GM19043 (cell line): ENCODE measurements at regions not wholly inside any gene's neighbourhood (a gene's known extent, or its start where the extent isn't known, plus 50 kb on each side); places are given as distances from the start of the nearest gene placed in this dataset.

Source experiments
- ATAC-seq: cut with Tn5 transposase; IDR thresholded peaks from one replicate; pipeline ENCODE4 v1.9.1; 2021; ENCODE audit warnings: low read depth; ENCODE audit not compliant: unreplicated experiment

DNA sequence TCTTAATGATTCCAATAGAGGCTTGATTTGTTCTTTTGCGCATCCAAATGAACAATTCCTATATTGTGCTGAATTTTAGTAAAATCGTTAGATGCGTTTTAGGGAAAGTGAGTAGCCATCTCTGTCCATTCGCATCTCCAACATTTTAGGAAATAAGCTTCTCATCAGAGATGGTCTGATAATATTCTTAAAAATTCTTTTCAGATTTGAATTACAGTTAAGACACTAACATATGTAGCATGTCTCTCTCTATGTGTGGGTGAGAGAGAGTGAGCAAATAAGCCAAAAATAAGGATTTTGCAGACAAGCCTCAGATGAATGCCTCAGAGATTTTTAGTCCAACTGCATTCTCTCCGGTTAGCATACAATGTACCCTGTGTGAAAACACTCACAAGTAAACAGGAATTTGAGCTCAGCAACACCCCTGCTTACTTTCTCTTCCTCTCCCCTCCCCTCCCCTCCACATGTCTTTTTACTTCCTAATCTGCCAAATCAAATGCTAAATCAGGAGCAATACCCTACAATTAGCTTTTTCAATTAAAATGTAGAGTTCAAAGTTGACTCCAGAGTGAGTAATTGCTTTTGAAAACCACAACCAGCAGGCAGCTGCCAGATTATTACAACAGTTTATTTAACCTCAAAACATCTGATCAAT, 354.4 kb downstream of the CRPPA start:
- ATAC-seq: no peak

DNA sequence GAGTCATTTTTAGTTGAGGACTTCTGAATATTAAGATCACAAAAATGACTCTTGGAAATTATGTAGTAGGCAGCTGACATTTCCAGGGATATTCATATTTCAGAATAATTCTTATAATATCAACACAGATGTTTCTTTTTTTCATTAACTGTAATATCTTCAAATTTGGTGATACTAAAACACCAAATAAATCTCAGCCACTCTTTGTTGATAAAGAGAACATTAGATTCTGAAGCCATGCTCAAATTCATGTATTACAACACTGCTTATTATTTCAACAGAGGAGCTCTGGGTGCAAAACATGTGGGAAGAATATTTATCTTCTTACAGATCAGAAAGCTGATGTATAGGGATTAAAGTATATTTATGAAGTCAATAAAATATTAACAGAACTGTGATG, 355.4 kb downstream of the CRPPA start:
- ATAC-seq: no peak

DNA sequence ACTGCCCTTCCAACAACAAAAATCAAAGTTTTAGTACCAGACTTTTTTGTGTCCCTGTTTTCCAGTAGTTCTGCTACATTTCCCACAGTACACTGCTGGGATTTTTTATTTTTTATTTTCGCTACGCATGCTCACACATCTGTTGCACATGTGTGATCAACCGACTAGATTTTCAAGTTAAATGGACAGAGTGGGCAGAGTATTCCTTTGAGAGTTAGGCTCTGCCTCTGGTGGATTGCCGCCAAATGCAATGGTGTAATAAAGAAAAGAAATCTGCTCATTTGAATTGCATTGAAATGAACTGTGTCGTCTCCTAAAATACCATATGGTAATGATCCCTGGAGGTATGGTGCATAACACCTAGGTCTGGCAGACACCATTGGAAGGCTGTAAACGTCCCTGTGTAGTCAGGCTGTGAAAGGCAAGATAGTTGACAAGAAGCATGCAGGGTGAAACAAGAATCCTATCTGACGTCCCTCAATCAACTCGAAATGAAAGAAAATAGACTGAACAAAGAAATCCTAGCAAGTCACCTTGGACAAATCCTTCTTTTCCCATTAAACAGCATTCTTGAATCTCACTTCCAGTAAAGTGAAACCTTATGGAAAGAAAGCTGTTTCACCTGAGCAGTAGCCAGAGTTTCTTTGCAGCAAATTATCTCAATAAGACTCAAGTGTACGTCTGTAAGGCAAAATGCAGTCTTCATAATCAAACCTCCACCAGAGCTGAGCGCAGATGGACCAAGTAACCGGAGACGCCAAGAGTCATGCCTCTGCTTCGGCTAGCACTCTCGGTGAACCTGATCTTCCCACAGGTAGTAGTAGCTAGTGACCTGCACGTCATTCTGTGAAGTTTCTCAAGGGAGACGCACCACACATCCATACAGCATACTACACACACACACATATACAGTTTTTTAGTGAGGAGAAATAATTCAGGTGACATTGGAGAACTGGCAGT, 357.3 kb downstream of the CRPPA start:
- no peak for ATAC-seq

DNA sequence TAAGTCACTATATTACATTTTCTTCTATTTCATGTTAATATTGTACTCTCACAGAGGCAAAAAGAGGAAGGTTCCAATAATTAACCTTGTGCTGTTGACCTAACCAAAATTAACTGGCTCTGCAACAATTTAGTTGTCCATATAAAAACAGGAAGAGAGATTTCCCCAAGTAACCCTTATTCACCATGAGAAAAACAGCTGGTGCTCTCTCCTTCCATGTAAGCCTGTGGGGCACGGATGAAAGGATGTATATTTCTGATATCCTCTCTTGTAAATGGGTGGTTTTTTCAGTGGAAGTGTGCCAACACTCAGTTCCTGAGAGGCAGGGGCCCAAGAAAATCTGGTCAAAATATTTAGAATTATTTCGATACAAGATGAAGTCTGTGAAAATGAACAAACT, 358.1 kb downstream of the CRPPA start:
- ATAC-seq: no peak

DNA sequence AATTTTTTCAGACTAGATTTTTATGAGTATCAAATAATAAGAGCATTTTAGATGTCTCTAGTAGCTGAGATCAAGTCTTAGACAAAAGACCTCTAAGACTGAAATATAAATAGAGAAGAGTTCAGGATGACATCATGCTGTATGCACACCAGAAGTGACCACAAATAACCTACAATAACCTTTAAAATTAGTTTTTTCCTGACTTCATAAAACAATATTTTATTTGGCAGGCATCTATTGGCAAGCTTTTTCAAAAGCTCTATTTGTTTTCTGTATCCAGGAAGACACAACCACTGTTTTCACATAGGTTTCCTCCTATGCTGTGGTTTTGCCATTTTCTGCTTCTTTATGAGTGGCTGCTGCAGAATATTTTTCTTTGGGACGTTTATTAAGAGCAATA, 359.1 kb downstream of the CRPPA start:
- no peak for ATAC-seq

DNA sequence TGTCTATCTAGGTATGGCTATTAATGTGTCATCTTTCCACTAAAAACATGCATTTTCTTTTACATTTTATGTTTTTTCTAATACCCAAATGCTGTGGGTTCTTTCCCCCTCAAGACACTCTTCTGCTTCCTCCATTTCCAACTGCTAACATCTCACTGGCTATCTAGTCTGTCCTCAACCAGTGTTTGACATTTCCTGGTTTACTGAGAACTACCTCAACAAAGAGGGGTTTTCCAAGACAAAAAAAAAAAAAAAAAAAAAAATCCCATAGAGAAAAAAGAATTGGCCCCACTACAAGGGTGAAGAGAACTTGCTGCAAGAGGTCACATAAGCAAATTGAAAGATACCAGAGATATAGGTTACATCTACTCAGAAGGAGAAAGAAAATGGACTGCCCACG, 359.7 kb downstream of the CRPPA start:
- ATAC-seq: no peak

DNA sequence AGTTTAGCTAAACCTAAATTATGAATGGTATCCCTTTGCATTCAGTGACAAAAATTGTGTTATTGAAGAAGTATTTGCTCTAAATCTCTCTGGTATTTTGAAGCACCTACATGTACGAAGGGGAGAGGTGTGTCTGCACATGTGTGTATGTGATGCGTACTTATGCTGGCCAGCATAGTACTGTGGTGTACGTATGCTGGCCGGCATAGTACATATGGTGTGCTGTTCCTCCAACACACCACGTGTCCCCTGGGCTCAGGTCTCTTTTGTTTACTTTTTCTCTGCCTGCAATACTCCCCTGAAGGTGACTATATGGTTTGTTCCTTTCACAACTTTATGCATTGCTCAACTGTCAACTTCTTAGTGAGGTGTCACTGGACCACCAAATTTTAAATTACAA, 360.3 kb downstream of the CRPPA start:
- no peak for ATAC-seq

DNA sequence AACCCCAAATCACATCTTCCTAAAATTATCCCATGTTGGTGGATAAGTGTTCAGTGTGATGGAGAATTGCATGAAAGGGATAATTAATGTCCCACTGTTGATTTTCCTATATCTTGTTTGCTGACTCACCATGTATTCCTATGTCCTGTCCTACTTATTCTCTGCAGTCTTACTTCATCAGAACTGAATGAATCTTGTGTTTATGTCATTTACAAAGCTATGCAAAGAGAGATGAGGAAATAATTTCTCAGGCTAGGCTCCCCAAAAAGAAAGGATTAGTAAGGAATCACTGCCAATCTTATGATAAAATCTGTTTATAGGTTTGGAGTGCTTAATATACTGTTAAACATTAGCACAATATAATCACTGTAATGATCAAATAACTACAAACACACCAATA, 360.8 kb downstream of the CRPPA start:
- ATAC-seq: no peak

DNA sequence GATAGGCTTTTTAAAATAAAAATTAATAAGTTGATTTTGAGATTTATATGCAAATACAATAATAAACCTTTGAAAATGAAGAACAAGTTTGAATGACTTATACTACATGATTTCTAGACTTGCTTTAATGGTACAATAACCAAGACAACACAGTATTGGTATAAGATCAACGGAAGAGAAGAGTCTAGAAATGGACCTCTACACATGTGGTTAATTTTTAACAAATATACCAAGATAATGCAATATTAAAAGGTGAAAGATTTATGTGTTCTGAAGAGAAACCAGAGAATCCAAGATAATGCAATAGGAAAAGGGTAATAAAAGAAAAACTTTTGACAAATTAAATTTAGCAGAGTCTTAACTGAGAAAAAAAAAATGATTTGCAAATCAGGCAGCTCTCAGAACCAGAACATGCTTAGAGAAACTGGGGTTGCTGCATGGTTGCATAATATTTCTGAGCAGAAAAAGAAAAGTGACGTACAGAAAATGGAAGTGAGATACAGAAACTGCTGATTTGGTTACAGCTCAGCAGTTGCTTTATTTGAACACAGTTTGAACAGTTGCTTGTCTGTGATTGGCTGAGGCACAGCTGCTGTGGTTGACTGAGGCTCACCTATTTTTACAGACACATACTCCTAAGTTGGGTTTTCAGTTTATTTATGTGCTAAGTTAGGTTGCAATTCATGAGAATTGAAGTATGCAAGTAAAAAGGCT, 365.9 kb downstream of the CRPPA start:
- ATAC-seq: no peak

DNA sequence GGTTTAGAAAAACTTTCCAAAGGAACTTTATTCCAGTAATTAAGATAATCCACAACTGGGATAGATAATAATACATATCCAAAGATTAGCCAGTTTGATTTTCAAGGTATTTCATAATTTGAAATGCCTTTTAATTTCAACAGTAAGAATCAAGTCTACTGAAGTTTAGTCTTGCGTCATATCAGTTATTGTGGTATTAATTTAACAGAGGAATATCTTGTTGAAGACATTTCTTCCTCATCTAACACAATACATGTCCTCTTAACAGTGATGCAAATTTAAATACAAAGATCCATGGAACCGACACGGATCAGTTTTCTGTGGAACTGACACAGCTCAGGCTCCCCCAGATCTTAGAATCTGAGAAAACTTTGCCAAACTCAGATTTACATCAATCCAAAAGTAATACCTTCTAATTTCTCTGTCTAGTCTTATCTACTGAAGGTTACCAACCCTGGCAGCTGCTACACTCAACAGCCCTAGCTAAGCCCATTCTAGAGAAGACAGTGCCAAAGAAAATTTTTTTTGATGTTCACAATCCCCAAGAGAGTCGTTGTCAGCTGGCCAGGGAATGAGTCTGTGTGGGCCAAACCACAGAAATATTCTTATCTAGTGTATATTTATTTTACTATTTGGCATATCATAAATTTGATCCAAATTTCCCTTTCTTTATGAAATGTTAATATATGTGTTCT, 365.2 kb upstream of the MEOX2 start:
- ATAC-seq: no peak

DNA sequence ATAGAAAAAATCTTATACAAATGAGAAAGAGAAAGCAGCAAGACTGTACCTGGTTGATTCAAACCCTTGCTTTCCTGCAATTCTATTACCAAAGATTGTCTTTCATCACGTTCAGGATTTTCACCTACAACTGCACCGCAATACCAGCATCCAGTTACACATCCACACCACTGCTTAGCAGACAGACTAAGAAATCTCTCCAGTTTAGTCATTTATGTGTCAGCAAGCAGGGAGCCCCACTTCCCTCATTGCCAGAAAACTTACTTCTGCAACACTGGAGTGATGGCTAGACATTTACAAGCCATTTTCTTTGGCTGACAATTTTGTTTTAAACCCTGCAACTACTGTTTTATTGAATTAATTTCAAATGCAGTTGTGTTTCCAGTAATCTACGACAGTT, 359.6 kb upstream of the MEOX2 start:
- ATAC-seq: no peak

DNA sequence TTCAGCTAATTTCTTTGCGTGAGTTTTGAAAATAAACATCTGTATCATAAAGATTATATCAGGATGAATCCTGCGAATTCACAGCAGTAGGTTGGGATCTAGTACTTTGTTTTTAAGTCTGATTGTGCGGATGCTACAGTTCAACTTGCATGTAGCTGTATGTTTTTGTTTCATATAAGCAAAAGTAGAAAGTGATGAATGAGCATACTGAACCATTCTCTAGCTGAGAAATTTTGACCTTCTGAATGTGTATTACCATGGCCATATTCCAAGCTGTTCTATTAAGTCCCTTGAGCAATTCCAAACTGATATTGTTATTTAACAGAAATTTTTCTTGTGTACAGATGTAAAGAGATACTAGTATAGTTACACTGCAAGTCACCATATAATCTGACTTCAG, 358.8 kb upstream of the MEOX2 start:
- no peak for ATAC-seq

DNA sequence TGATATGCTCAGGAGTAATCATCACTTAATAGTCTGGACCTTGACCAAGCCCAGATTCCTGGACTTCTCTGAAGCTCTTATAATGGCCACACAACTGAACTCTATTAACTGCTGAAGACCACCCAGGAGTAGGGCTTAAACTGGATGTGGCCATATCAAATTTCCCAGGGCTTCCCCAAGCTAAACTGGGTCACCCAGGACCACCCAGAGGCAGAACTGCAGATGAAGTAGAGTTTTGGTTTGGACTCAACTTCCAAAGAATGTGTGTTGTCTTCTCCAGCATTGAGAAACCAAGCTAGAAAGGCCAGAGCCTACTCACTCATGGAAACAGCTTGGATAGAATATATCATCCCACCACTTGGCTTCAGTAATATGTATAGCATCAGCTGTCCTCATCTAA, 358.2 kb upstream of the MEOX2 start:
- ATAC-seq: no peak

DNA sequence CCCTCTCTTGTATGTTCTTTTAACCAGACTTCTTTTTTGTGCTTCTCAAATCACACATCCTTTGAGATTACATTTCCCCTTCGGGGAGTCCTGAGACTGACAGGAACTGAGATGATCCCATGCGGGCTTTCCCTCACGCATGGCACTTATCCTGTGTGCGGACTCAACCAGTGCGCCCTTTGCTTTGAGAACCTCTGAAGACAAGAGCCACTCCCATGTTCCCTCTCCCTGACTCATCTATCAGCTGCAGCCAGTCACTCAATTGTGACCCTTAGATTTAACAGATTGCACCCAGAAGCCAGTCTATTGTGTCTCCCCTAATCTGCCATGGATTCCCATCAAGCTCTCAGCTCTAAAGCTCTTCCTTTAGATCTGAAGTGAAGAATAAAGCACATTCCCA, 353.9 kb upstream of the MEOX2 start:
- ATAC-seq: no peak

DNA sequence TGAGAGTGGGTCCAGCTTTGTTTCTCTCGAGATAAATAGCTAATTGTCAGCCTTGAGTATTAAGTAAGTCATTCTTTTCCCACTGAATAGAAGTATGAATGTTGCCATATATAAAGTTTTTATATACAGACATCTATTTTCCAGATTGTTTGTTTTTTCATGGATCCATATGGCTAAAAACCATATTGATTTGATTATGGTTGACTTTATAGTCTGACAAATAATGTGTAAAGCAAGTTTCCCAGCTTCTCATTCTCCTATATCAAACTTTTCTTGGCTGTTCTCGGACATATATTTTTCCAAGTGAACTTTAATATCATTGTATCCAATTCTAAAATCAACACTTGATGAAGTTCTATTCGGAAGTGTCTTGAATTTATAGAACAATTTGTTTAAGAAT, 352.4 kb upstream of the MEOX2 start:
- ATAC-seq: no peak

DNA sequence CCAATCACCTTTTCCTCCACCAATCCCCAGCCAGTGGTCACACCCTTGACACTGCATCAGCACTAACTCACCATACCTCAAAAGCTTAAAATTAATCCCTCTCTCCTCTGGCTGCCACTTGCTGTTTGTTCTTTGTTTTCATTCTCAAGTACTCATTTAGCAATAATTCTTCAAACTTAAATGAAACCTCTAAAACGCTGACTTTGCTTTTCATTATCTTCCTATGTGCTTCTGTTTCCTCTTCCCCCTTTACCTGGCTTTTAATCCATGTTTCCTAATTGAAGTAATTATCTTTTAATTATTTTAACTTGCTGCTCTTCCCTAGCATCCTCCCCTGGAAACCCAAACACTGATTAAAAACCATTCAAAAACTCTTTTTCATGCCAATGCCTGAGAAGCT, 348.9 kb upstream of the MEOX2 start:
- ATAC-seq: no peak

DNA sequence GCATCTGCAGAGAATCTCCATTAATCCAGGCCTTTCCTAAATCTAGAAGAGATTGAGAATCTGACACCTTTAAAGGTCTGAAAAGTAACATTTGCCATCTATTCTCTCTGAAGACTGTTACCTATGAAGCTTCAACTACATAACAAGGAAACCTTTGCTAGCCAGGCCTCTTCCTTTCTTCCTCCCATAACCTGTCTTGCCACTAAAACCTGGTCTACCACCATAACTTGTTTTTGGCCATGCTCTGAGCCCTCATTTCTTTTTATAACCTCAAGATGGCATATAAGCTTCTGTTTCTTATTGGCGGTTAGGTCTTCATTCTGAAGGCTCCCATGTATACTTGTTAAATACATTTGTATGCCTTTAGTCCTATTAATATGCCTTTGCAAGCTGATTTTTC, 348.4 kb upstream of the MEOX2 start:
- no peak for ATAC-seq

DNA sequence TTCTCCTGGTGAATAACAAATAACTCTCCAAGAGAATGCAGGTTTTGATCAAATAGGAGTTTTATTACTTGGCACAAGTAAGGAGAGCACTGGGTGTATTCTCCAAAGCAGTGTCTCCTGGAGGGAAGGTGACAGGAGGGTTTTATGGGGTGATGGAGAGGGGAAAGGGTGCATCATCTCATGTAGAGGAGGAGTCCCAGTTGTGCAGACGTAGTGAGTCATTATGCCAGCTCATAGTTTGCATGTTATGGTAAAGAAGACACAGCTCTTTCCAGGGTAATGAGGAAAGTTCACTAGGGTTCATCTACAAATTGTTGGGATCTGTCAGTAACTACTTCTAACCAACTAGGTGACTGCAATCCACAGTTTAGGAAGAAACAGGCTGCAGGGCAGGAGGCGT, 347.9 kb upstream of the MEOX2 start:
- ATAC-seq: no peak

DNA sequence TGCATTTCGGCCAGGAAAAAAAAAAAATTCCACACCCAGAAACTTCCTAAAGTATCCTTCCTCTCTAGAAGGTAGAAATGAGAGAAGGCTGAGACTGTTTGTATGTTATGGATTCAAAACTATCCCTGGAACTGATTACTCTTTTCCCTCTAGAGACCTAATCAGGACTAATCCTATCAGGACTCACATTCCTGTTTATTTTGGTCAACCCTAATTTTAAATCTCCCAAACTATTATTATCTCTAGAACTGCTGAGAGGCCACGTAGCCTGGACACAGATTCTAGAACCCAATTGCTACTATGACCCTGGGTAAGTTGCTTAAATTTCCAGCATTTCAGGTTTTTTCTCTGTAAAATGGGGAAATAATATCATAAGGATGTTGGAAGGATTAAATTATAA, 346.8 kb upstream of the MEOX2 start:
- ATAC-seq: no peak

DNA sequence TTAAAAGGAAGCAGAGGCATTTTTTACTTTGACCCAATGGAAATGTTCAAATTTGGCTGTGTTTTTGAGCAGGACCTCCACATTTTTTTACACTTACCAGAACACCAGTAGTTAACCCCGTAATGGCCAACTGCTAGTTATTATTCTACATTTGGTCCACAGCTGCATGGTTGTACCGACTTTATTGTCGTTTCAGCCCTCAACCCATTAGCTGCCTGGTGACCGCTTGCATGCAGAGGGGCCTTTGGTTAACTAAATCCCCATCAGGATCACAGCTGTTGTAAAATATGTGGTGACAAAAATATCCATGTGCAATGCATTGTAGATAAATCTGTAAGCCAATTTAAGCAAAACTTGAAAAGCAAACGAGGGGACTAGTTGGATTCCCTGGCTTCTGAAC, 342.2 kb upstream of the MEOX2 start:
- no peak for ATAC-seq

DNA sequence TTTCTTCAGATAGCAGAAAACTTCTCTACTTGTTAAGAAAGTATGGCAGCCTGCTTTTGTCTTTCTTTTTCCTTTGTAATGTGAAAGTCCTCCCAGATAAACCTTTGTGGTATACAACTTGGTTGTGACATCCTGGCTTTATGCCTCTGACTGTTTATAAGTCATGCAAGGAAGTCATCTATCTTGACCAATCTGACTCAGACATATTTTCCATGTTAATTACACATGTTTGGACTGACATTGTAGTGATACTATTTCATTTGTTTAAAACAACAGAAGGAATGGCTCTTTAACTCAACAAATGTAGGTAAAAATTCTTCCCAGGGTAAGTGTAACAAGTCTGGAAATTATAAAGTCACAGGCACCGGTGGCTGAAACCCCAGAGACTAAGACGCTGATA, 341.6 kb upstream of the MEOX2 start:
- no peak for ATAC-seq
